Tibial nerve (tissue), 3 donors: ENCODE measurements at regions not wholly inside any gene's neighbourhood (a gene's known extent, or its start where the extent isn't known, plus 50 kb on each side); places are given as distances from the start of the nearest gene placed in this dataset.

ENCODE experiments used
- CTCF ChIP-seq, 5 experiments: fragments of 200-600 bp in 3 of 5; fragments of 450-650 bp in 2 of 5; sonication (generic) in 3 of 5; IDR thresholded peaks; one replicate each; pipeline ENCODE4 v1.5.1; 2016 to 2019; ENCODE audit warnings: antibody characterized with exemption in 5 of 5, mild to moderate bottlenecking in 3 of 5, moderate library complexity in 2 of 5
- POLR2A ChIP-seq, 2 donors: fragments of 450-650 bp; IDR thresholded peaks; one replicate each; pipeline ENCODE4 v1.6.1; 2017; ENCODE audit warnings: antibody characterized with exemption in 2 of 2, mild to moderate bottlenecking in 2 of 2, moderate library complexity in 2 of 2

GRCh38 chrX:43467608-43468234 is 188.4 kb upstream of the MAOA start:
- TF ChIP-seq CTCF (IDR thresholded peaks at IDR 0.05): no peak
- no peak for TF ChIP-seq POLR2A (IDR thresholded peaks at IDR 0.05)
